ENCODE measurements at regions not wholly inside any gene's neighbourhood (a gene's known extent, or its start where the extent isn't known, plus 50 kb on each side); places are given as distances from the start of the nearest gene placed in this dataset.
"Not testable (repeated sequence)": the region's sequence is repeated elsewhere in the genome, so short reads cannot be mapped to it uniquely, and the experiment has no call there.

GRCh38 chr7:67916111-67916510 lies 919.5 kb downstream of the TYW1 start:
- not testable (repeated sequence) for TF ChIP-seq EZH2 (IDR thresholded peaks at IDR 0.05; ENCODE audit: borderline replicate concordance, low read depth, low read length, poor library complexity, severe bottlenecking)
- TF ChIP-seq, protein P1, sequence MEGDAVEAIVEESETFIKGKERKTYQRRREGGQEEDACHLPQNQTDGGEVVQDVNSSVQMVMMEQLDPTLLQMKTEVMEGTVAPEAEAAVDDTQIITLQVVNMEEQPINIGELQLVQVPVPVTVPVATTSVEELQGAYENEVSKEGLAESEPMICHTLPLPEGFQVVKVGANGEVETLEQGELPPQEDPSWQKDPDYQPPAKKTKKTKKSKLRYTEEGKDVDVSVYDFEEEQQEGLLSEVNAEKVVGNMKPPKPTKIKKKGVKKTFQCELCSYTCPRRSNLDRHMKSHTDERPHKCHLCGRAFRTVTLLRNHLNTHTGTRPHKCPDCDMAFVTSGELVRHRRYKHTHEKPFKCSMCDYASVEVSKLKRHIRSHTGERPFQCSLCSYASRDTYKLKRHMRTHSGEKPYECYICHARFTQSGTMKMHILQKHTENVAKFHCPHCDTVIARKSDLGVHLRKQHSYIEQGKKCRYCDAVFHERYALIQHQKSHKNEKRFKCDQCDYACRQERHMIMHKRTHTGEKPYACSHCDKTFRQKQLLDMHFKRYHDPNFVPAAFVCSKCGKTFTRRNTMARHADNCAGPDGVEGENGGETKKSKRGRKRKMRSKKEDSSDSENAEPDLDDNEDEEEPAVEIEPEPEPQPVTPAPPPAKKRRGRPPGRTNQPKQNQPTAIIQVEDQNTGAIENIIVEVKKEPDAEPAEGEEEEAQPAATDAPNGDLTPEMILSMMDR (conservative IDR thresholded peaks at IDR 0.05; ENCODE audit: low read depth, low read length): not testable (repeated sequence)

Data from A673 (cell line).